ENCODE measurements at regions not wholly inside any gene's neighbourhood (a gene's known extent, or its start where the extent isn't known, plus 50 kb on each side); places are given as distances from the start of the nearest gene placed in this dataset.

DNA sequence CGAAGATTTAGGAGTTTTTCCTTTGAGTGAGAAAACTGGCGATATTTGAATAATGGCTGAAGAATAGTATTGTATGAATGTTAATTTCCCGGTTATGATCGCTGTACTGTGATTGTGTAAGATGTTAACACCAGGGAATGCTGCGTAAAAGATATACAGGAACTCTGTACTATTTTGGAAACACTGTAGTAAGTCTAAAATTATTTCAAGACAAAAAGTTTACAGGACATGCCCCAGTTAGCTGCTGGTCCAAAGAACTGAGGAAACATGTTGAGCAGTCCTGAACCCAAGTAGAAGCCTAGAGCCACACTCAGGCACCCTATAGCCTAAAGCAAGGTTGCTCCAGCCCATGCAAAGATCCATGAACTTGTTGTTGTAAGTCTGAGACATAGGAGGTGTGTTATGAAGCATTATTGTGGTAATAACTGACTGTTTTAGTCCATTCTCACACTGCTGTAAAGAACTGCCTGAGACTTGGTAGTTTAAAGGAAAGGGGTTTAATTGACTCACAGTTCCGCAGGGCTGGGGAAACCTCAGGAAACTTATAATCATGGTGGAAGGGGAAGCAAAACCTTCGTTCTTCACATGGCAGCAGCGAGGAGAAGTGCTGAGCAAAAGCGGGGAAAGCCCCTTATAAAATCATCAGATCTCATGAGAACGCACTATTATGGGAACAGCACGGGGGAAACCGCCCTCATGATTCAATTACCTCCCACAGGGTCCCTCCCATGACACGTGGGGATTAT is 99.8 kb upstream of the RESF1 start:
- Histone ChIP-seq H4K20me1 (ENCODE audit: insufficient read depth, low read length) (no peaks in the 10 kb centered on the region), H3K4me3 (ENCODE audit: low read depth in 1 of 2, low read length in 2 of 2) (no peak overlapping the region), H3K27ac (ENCODE audit: low read length) (no peak overlapping the region), H3K36me3 (ENCODE audit: insufficient read depth, low read length) (no peaks in the 10 kb centered on the region), H2AFZ (ENCODE audit: low read depth, low read length) (0 out of 2 replicates have a peak overlapping the region, but pooled peaks have one; percentile 34), H3K9me3 (ENCODE audit: insufficient read depth, low read length, severe bottlenecking) (peaks cover 12% of the 10 kb centered on the region), H3K79me2 (ENCODE audit: insufficient read depth, low read length) (no peaks in the 10 kb centered on the region), H3K4me2 (ENCODE audit: insufficient read depth, low read length) (no peak overlapping the region), H3K27me3 (ENCODE audit: insufficient read depth, low read length, poor library complexity) (no peaks in the 10 kb centered on the region), H3K9ac (ENCODE audit: low read depth, low read length) (no peak overlapping the region), H3K4me1 (ENCODE audit: insufficient read depth, low read length) (no peaks in the 10 kb centered on the region)
- DNase-seq (no peak), ATAC-seq (ENCODE audit: insufficient read depth, low read depth) (no peak)
- TF ChIP-seq, protein P1, sequence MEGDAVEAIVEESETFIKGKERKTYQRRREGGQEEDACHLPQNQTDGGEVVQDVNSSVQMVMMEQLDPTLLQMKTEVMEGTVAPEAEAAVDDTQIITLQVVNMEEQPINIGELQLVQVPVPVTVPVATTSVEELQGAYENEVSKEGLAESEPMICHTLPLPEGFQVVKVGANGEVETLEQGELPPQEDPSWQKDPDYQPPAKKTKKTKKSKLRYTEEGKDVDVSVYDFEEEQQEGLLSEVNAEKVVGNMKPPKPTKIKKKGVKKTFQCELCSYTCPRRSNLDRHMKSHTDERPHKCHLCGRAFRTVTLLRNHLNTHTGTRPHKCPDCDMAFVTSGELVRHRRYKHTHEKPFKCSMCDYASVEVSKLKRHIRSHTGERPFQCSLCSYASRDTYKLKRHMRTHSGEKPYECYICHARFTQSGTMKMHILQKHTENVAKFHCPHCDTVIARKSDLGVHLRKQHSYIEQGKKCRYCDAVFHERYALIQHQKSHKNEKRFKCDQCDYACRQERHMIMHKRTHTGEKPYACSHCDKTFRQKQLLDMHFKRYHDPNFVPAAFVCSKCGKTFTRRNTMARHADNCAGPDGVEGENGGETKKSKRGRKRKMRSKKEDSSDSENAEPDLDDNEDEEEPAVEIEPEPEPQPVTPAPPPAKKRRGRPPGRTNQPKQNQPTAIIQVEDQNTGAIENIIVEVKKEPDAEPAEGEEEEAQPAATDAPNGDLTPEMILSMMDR (IDR thresholded peaks at IDR 0.05; ENCODE audit: borderline replicate concordance, extremely low read depth, low read length, poor library complexity, severe bottlenecking): no peak

DNA sequence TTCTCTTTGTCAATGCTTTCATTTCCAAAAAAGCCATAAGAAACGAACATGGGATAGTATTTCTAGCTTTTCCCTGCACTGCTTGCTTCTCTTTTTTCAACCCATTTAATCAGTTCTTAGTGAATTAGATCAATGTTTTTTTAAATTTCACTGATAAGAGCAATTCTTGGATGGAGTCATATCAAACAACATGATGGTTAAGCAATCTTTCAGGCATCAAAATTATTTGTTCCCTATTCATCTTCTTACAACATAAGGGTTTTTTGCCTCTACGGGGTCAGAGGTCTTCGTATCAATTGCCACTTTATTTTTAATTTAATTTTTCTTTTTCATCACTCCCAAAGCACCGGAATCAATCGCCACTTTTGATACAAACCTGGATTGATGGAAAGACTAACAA is 103.8 kb upstream of the RESF1 start:
- Histone ChIP-seq H3K36me3 (ENCODE audit: insufficient read depth, low read length) (no peaks in the 10 kb centered on the region), H3K9me3 (ENCODE audit: insufficient read depth, low read length, severe bottlenecking) (peaks cover 44% of the 10 kb centered on the region), H3K4me3 (ENCODE audit: low read depth in 1 of 2, low read length in 2 of 2) (no peak overlapping the region), H3K27me3 (ENCODE audit: insufficient read depth, low read length, poor library complexity) (no peaks in the 10 kb centered on the region), H2AFZ (ENCODE audit: low read depth, low read length) (no peak overlapping the region), H3K79me2 (ENCODE audit: insufficient read depth, low read length) (no peaks in the 10 kb centered on the region), H3K4me2 (ENCODE audit: insufficient read depth, low read length) (no peak overlapping the region), H3K9ac (ENCODE audit: low read depth, low read length) (no peak overlapping the region), H3K4me1 (ENCODE audit: insufficient read depth, low read length) (no peaks in the 10 kb centered on the region), H3K27ac (ENCODE audit: low read length) (no peak overlapping the region), H4K20me1 (ENCODE audit: insufficient read depth, low read length) (no peaks in the 10 kb centered on the region)
- no peak for ATAC-seq (ENCODE audit: insufficient read depth, low read depth)
- DNase-seq: no peak
- TF ChIP-seq, protein P1 (IDR thresholded peaks at IDR 0.05; ENCODE audit: borderline replicate concordance, extremely low read depth, low read length, poor library complexity, severe bottlenecking): no peak
- no peak for TF ChIP-seq EZH2 (IDR thresholded peaks at IDR 0.05; ENCODE audit: borderline replicate concordance, low read depth, low read length, severe bottlenecking)

DNA sequence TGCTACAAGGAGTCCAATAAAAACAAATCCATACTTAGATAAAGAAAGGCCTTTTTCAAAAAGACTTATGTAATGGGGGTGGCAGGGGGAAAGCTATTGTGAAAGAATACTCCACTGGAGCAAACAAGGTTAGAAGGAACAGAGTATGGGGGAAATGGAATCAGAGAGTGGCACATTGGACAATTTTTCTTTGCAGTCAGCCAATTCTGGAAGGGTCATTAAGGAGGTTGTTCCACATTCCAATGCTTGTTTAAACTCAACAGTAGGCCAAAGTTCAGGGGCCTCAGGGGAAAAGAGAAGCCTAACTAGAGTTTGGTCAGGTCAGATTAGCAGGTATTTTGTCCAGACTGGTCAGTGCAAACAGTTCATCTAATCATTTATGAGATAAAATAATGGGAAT is 105.2 kb upstream of the RESF1 start:
- H3K36me3 ChIP-seq (ENCODE audit: insufficient read depth, low read length): no peaks in the 10 kb centered on the region
- no peaks in the 10 kb centered on the region for H3K4me1 ChIP-seq (ENCODE audit: insufficient read depth, low read length)
- no peak overlapping the region for H3K27ac ChIP-seq (ENCODE audit: low read length)
- peaks cover 55% of the 10 kb centered on the region for H3K9me3 ChIP-seq (ENCODE audit: insufficient read depth, low read length, severe bottlenecking)
- no peaks in the 10 kb centered on the region for H3K79me2 ChIP-seq (ENCODE audit: insufficient read depth, low read length)
- H3K27me3 ChIP-seq (ENCODE audit: insufficient read depth, low read length, poor library complexity): no peaks in the 10 kb centered on the region
- no peak overlapping the region for H3K4me3 ChIP-seq (ENCODE audit: low read depth in 1 of 2, low read length in 2 of 2)
- TF ChIP-seq EZH2 (IDR thresholded peaks at IDR 0.05; ENCODE audit: borderline replicate concordance, low read depth, low read length, severe bottlenecking): no peak
- TF ChIP-seq, protein P1 (IDR thresholded peaks at IDR 0.05; ENCODE audit: borderline replicate concordance, extremely low read depth, low read length, poor library complexity, severe bottlenecking): no peak
- H2AFZ ChIP-seq (ENCODE audit: low read depth, low read length): no peak overlapping the region
- no peak for DNase-seq
- no peak for ATAC-seq (ENCODE audit: insufficient read depth, low read depth)
- no peaks in the 10 kb centered on the region for H4K20me1 ChIP-seq (ENCODE audit: insufficient read depth, low read length)
- no peak overlapping the region for H3K4me2 ChIP-seq (ENCODE audit: insufficient read depth, low read length)
- no peak overlapping the region for H3K9ac ChIP-seq (ENCODE audit: low read depth, low read length)

All from DND-41 (cell line).